Lung (tissue), 11 donors: ENCODE measurements at regions not wholly inside any gene's neighbourhood (a gene's known extent, or its start where the extent isn't known, plus 50 kb on each side); places are given as distances from the start of the nearest gene placed in this dataset.

Source experiments
- ATAC-seq: fragments of 200-7000 bp; cut with Tn5 transposase; one replicate; pipeline ENCODE4 v1.9.1; 2020; ENCODE audit warnings: moderate number of reproducible peaks; ENCODE audit not compliant: insufficient read depth, low FRiP score
- DNase-seq, 3 donors: peaks; one replicate each; pipeline ENCODE4 v3.0.0-alpha.2; 2013 to 2017
- H3K27ac ChIP-seq, 2 donors: one replicate each; pipeline ENCODE4 v1.5.1; 2013; ENCODE audit warnings: mild to moderate bottlenecking in 2 of 2, moderate library complexity in 2 of 2, control low read depth in 1 of 2, inconsistent platforms in 1 of 2, low read depth in 1 of 2, low read length in 1 of 2
- H3K27me3 ChIP-seq, 3 donors: one replicate each; pipeline ENCODE4 v1.5.1; 2013; ENCODE audit warnings: low read length in 2 of 3; ENCODE audit not compliant: control insufficient read depth in 3 of 3, insufficient read depth in 3 of 3
- H3K36me3 ChIP-seq, 4 donors: one replicate each; pipeline ENCODE4 v1.5.1; 2013; ENCODE audit warnings: low read length in 4 of 4, mild to moderate bottlenecking in 1 of 4, moderate library complexity in 1 of 4; ENCODE audit not compliant: control insufficient read depth in 4 of 4, insufficient read depth in 4 of 4
- H3K4me1 ChIP-seq, 5 donors: one replicate each; pipeline ENCODE4 v1.5.1; 2013; ENCODE audit warnings: low read length in 5 of 5, mild to moderate bottlenecking in 2 of 5, moderate library complexity in 1 of 5; ENCODE audit not compliant: control insufficient read depth in 5 of 5, insufficient read depth in 5 of 5
- H3K4me3 ChIP-seq: one replicate; pipeline ENCODE4 v1.5.1; 2013; ENCODE audit warnings: mild to moderate bottlenecking, control low read depth, moderate library complexity
- H3K9ac ChIP-seq, 2 donors: one replicate each; pipeline ENCODE4 v1.5.1; 2013; ENCODE audit warnings: low read length in 2 of 2, control low read depth in 1 of 2; ENCODE audit not compliant: insufficient read depth in 1 of 2
- H3K9me3 ChIP-seq, 4 donors: one replicate each; pipeline ENCODE4 v1.5.1; 2013; ENCODE audit warnings: low read length in 3 of 4, mild to moderate bottlenecking in 1 of 4, moderate library complexity in 1 of 4; ENCODE audit not compliant: control insufficient read depth in 4 of 4, insufficient read depth in 3 of 4
- CTCF ChIP-seq: IDR thresholded peaks from 2 replicates; pipeline ENCODE4 v1.5.1; 2012; ENCODE audit warnings: mild to moderate bottlenecking; ENCODE audit errors: control extremely low read depth, extremely low read depth
- WGBS, 2 donors: extraction: QIAGEN DNeasy Blood & Tissue Kit; methylation state at CpG; one replicate each; pipeline ENCODE4 v1.1.7; 2013; 5-methylcytosine and 5-hydroxymethylcytosine counted together
- donor health status: control.
- donor health status: control.
- donor health status: Bipolar disorder and iron deficiency.
- donor health status: healthy.
- donor health status: DM: yes; HTN: yes; CAD: no.

GRCh38 chr20:51198876-51199523, 176.1 kb upstream of the KCNG1 start:
- no peaks in the 10 kb centered on the region for H3K36me3 ChIP-seq
- no peak overlapping the region for H3K4me3 ChIP-seq
- DNase-seq (no peak), ATAC-seq (no peak)
- 76 to 87% methylated on average over 6 of the region's 6 CpGs for WGBS, 2 donors
- no peak overlapping the region for H3K9ac ChIP-seq
- H3K9me3 ChIP-seq, result no peaks in the 10 kb centered on the region
- no peak overlapping the region for H3K27ac ChIP-seq
- TF ChIP-seq CTCF, result no peak
- H3K27me3 ChIP-seq, result no peaks in the 10 kb centered on the region
- no peaks in the 10 kb centered on the region for H3K4me1 ChIP-seq

GRCh38 chr20:51198238-51198637, 175.3 kb upstream of the KCNG1 start:
- TF ChIP-seq CTCF, result no peak
- H3K4me3 ChIP-seq, result no peak overlapping the region
- H3K27me3 ChIP-seq, result no peaks in the 10 kb centered on the region
- H3K9ac ChIP-seq, result no peak overlapping the region
- no peak for ATAC-seq
- H3K36me3 ChIP-seq, result no peaks in the 10 kb centered on the region
- no peaks in the 10 kb centered on the region for H3K4me1 ChIP-seq
- no peak overlapping the region for H3K27ac ChIP-seq
- DNase-seq, result no peak
- H3K9me3 ChIP-seq, result no peaks in the 10 kb centered on the region
- WGBS, 2 donors, result 88 to 95% methylated on average over 5 of the region's 5 CpGs

- 77 to 86% methylated on average over 11 of the region's 11 CpGs for WGBS, 2 donors
These were observed 174.2 kb upstream of the KCNG1 start for GRCh38 chr20:51196991-51197651.

More at GRCh38 chr20:51196991-51197651, 174.2 kb upstream of the KCNG1 start:
- Histone ChIP-seq H3K9ac (no peak overlapping the region), H3K27me3 (no peaks in the 10 kb centered on the region), H3K4me3 (no peak overlapping the region), H3K9me3 (no peaks in the 10 kb centered on the region), H3K4me1 (no peaks in the 10 kb centered on the region), H3K36me3 (no peaks in the 10 kb centered on the region), H3K27ac (no peak overlapping the region)
- ATAC-seq, result no peak
- DNase-seq, result no peak
- no peak for TF ChIP-seq CTCF
